ENCODE measurements at regions not wholly inside any gene's neighbourhood (a gene's known extent, or its start where the extent isn't known, plus 50 kb on each side); places are given as distances from the start of the nearest gene placed in this dataset.

DNA sequence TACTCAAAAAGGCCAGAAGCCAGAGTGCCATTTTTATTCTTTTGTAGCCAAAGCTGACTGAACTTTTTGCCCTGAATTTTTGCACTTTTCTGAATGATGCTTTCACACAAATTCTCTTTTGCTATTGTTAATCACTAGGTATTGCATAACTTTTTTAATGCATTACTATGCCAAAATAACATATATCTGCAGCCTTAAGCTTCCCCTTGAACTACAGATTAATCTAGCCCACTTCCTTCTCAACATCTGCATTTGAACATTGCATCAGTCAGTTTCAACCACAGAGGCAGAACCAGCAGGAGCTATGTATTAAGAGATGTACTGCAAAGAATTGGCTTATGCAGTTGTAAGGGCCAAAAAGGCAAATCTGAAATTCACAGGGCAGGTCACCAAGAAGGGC is 197.6 kb upstream of the GYPA start:
- Mint-ChIP-seq H3K36me3 (no peaks in the 10 kb centered on the region), H3K27me3 (peaks cover 1% of the 10 kb centered on the region), H3K4me3 (no peak overlapping the region), H3K27ac (no peak overlapping the region), H3K9me3 (peaks cover 6% of the 10 kb centered on the region), H3K4me1 (no peaks in the 10 kb centered on the region)
- no peak for ATAC-seq (ENCODE audit: low read depth)
- no peak for DNase-seq (ENCODE audit: low spot score in 2 of 2)

- peaks cover 1% of the 10 kb centered on the region for H3K27me3 Mint-ChIP-seq
These were observed 198.3 kb upstream of the GYPA start for GRCh38 chr4:144338834-144339233.

DNA sequence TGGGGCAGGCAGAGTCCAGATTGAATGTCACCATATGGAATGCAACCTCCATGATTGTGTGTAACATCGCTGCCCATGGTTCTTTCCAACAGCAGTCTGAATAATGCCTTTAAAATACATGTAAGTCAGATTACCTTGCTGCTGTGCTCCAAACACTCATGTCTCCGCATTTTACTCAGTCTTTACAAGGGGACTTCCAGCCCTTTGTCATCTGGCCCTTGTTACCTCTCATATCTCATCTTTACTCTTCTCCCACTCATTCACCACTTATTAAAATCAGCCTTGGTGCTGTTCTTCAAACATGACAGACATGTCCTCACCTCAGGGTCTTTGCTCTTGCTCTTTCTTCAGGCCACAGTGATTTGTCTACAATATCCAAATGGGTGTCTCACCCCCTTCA is 200.4 kb upstream of the GYPA start:
- H3K27me3 Mint-ChIP-seq, result peaks cover 1% of the 10 kb centered on the region
- no peak overlapping the region for H3K4me3 Mint-ChIP-seq
- H3K9me3 Mint-ChIP-seq, result peaks cover 9% of the 10 kb centered on the region
- H3K36me3 Mint-ChIP-seq, result no peaks in the 10 kb centered on the region
- H3K27ac Mint-ChIP-seq, result no peak overlapping the region
- no peaks in the 10 kb centered on the region for H3K4me1 Mint-ChIP-seq
- ATAC-seq (ENCODE audit: low read depth), result no peak
- no peak for DNase-seq (ENCODE audit: low spot score in 2 of 2)

More at GRCh38 chr4:144338834-144339233, 198.3 kb upstream of the GYPA start:
- H3K27ac Mint-ChIP-seq, result no peak overlapping the region
- no peak overlapping the region for H3K4me3 Mint-ChIP-seq
- H3K9me3 Mint-ChIP-seq, result peaks cover 7% of the 10 kb centered on the region
- ATAC-seq (ENCODE audit: low read depth), result no peak
- DNase-seq (ENCODE audit: low spot score in 2 of 2), result no peak
- H3K4me1 Mint-ChIP-seq, result no peaks in the 10 kb centered on the region
- H3K36me3 Mint-ChIP-seq, result no peaks in the 10 kb centered on the region

DNA sequence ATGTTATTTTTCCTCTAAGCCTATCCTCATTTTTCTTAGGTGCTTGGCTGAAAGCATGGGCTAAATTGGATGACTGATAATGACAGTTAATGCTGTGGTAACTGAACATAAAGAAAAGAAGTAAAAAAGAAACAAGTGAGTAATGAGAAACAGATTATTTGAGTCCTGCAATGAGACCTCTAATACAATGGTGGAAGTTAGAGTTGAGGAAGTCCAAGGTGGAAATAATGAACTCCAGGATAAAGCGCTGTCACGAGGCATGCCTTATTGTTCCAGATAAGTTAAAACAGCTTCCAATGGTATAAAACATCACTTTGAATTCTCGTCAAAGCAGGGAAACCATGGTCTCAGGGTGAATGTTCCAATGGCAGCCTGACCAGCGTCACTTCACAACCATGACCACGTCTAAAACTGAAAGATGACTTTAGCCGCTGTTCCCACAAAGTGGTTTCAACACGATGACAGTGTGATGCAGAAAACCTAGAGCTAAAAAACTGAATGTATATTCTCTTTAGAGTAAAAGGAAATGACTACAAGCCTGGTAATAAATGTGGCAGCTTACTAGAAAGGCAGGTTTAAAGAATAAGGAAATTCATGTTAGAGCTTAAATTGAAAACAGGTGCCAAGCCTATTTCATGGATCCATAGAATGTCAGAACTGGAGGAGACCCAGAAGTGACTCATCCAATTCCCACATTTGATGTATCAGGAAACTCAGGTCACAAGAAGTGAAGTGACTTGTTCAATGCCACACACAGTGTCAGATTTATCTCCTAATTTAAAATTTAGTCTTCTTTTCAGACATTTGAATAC is 202.6 kb upstream of the GYPA start:
- H3K27ac Mint-ChIP-seq, result no peak overlapping the region
- no peak for ATAC-seq (ENCODE audit: low read depth)
- no peak for DNase-seq (ENCODE audit: low spot score in 2 of 2)
- H3K27me3 Mint-ChIP-seq, result peaks cover 1% of the 10 kb centered on the region
- H3K4me3 Mint-ChIP-seq, result no peak overlapping the region
- H3K4me1 Mint-ChIP-seq, result no peaks in the 10 kb centered on the region
- H3K36me3 Mint-ChIP-seq, result no peaks in the 10 kb centered on the region
- peaks cover 9% of the 10 kb centered on the region for H3K9me3 Mint-ChIP-seq

DNA sequence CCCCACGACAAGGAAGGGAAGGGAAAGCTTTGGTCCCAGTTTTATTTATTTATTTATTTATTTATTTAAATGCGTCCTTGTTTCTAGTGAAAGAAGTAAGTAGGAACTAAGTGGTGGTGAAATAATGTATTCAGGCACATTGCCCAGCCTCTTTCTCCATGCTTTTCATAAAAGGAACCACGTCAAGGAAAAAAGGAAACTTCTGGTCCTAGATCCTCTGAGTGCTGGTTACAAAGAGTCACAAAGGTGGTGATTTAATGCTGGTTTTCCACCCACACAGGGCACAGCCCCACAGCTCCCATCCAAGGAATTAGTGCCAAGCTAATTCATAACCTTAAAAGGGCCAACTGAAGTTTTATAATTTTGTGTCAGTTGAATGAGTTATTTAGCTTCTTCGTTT is 206.6 kb upstream of the GYPA start:
- Mint-ChIP-seq H3K36me3 (no peaks in the 10 kb centered on the region), H3K4me1 (no peaks in the 10 kb centered on the region), H3K4me3 (no peak overlapping the region), H3K27me3 (no peaks in the 10 kb centered on the region), H3K27ac (no peak overlapping the region), H3K9me3 (peaks cover 3% of the 10 kb centered on the region)
- ATAC-seq (ENCODE audit: low read depth) (no peak), DNase-seq (ENCODE audit: low spot score in 2 of 2) (no peak)

GRCh38 chr4:144350706-144351105 is 210.2 kb upstream of the GYPA start:
- H3K4me1 Mint-ChIP-seq, result peaks cover 2% of the 10 kb centered on the region
- no peak for ATAC-seq (ENCODE audit: low read depth)
- H3K27me3 Mint-ChIP-seq, result peaks cover 2% of the 10 kb centered on the region
- H3K36me3 Mint-ChIP-seq, result no peaks in the 10 kb centered on the region
- H3K9me3 Mint-ChIP-seq, result peaks cover 2% of the 10 kb centered on the region
- no peak overlapping the region for H3K4me3 Mint-ChIP-seq
- H3K27ac Mint-ChIP-seq, result no peak overlapping the region
- no peak for DNase-seq (ENCODE audit: low spot score in 2 of 2)

GRCh38 chr4:144351306-144351705 is 210.8 kb upstream of the GYPA start:
- ATAC-seq (ENCODE audit: low read depth) (no peak), DNase-seq (ENCODE audit: low spot score in 2 of 2) (no peak)
- H3K27ac Mint-ChIP-seq, result no peak overlapping the region
- peaks cover 2% of the 10 kb centered on the region for H3K9me3 Mint-ChIP-seq
- peaks cover 2% of the 10 kb centered on the region for H3K27me3 Mint-ChIP-seq
- no peaks in the 10 kb centered on the region for H3K36me3 Mint-ChIP-seq
- H3K4me3 Mint-ChIP-seq, result no peak overlapping the region
- H3K4me1 Mint-ChIP-seq, result peaks cover 2% of the 10 kb centered on the region

DNA sequence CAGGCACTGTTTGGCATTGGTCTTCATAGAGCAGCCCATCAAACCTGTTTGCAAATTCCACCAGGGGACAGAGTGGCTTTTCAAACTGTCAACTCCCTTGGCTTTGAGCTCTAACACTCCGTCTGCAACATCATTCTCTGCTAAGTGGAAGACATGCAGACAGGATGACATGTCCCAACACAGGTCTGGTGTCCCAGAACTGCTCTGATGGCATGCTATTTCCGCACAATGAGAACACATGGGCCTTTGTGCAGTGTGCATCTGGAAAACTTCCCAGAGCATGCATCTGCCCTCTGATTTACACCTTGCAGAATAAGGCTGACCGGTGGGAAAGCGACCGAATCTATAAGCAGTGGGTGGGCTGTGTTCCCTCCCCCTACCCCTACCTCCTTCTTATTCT is 212.8 kb upstream of the GYPA start:
- H3K27me3 Mint-ChIP-seq, result peaks cover 2% of the 10 kb centered on the region
- H3K27ac Mint-ChIP-seq, result no peak overlapping the region
- peaks cover 2% of the 10 kb centered on the region for H3K9me3 Mint-ChIP-seq
- H3K4me3 Mint-ChIP-seq, result no peak overlapping the region
- no peaks in the 10 kb centered on the region for H3K36me3 Mint-ChIP-seq
- DNase-seq (ENCODE audit: low spot score in 2 of 2) (no peak), ATAC-seq (ENCODE audit: low read depth) (no peak)
- peaks cover 2% of the 10 kb centered on the region for H3K4me1 Mint-ChIP-seq

- Mint-ChIP-seq H3K36me3 (no peaks in the 10 kb centered on the region), H3K27ac (no peak overlapping the region), H3K27me3 (peaks cover 7% of the 10 kb centered on the region), H3K4me1 (peaks cover 2% of the 10 kb centered on the region), H3K9me3 (peaks cover 3% of the 10 kb centered on the region), H3K4me3 (no peak overlapping the region)
- no peak for DNase-seq (ENCODE audit: low spot score in 2 of 2)
- ATAC-seq (ENCODE audit: low read depth), result no peak
These were observed 215.6 kb upstream of the GYPA start for GRCh38 chr4:144355811-144356757.

DNA sequence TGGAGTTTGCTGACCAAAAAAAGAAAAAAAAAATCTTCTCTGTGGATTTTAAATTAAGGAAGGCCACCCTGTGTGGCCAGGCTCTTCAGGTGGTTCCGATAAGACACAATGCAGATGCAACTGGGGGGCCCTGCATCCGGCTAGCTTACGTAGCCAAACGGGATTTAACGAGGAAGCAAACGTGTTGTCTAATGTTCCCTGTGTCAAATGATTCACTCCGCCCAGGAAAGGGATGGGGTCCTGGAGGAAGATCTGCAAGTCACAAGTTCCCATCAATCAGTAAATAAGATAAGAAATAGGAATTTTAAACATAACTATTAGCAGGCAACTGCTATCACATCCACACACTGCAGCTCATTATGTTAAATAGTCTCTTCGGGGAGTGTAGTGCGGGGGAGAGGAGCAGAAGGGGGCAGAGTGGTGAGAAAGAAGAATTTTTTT is 216.4 kb upstream of the GYPA start:
- Mint-ChIP-seq H3K9me3 (peaks cover 3% of the 10 kb centered on the region), H3K36me3 (no peaks in the 10 kb centered on the region), H3K27me3 (peaks cover 7% of the 10 kb centered on the region), H3K4me3 (no peak overlapping the region), H3K27ac (no peak overlapping the region), H3K4me1 (peaks cover 2% of the 10 kb centered on the region)
- ATAC-seq (ENCODE audit: low read depth), result no peak
- DNase-seq (ENCODE audit: low spot score in 2 of 2), result no peak

DNA sequence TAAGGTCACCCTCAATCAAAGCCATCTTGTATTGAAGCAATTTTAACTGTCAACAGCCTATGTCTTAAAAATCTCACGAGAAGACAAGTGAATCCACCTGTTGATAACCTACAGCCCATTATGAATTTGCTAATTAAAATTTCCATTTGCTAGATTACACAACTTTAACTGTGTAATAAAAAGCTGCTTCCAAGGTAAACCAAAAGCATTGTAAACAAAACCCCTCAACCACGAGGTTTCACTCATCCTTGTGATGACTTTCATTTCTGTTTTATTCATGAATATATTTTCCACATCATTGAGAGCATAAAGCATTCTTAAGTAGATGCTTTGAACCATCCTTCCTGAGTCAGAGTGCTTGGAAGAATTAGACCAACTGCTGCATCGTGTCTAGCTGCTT is 217.5 kb upstream of the GYPA start:
- Mint-ChIP-seq H3K27ac (no peak overlapping the region), H3K4me1 (peaks cover 2% of the 10 kb centered on the region), H3K27me3 (peaks cover 7% of the 10 kb centered on the region), H3K36me3 (no peaks in the 10 kb centered on the region), H3K4me3 (no peak overlapping the region), H3K9me3 (peaks cover 3% of the 10 kb centered on the region)
- ATAC-seq (ENCODE audit: low read depth) (no peak), DNase-seq (ENCODE audit: low spot score in 2 of 2) (no peak)

GRCh38 chr4:144360146-144360793 is 219.8 kb upstream of the GYPA start:
- no peak for DNase-seq (ENCODE audit: low spot score in 2 of 2)
- H3K27ac Mint-ChIP-seq, result no peak overlapping the region
- no peaks in the 10 kb centered on the region for H3K4me1 Mint-ChIP-seq
- H3K9me3 Mint-ChIP-seq, result peaks cover 1% of the 10 kb centered on the region
- no peaks in the 10 kb centered on the region for H3K36me3 Mint-ChIP-seq
- H3K4me3 Mint-ChIP-seq, result no peak overlapping the region
- peaks cover 5% of the 10 kb centered on the region for H3K27me3 Mint-ChIP-seq
- ATAC-seq (ENCODE audit: low read depth), result no peak

GRCh38 chr4:144362366-144362765 is 221.8 kb upstream of the GYPA start:
- no peak for DNase-seq (ENCODE audit: low spot score in 2 of 2)
- ATAC-seq (ENCODE audit: low read depth), result no peak

GRCh38 chr4:144363890-144364289 is 223.4 kb upstream of the GYPA start:
- Mint-ChIP-seq H3K36me3 (no peaks in the 10 kb centered on the region), H3K9me3 (peaks cover 1% of the 10 kb centered on the region), H3K27me3 (peaks cover 5% of the 10 kb centered on the region), H3K27ac (no peak overlapping the region), H3K4me3 (no peak overlapping the region), H3K4me1 (no peaks in the 10 kb centered on the region)
- DNase-seq (ENCODE audit: low spot score in 2 of 2) (no peak), ATAC-seq (ENCODE audit: low read depth) (no peak)

More at GRCh38 chr4:144362366-144362765, 221.8 kb upstream of the GYPA start:
- H3K4me1 Mint-ChIP-seq, result no peaks in the 10 kb centered on the region
- peaks cover 5% of the 10 kb centered on the region for H3K27me3 Mint-ChIP-seq
- H3K4me3 Mint-ChIP-seq, result no peak overlapping the region
- no peak overlapping the region for H3K27ac Mint-ChIP-seq
- peaks cover 1% of the 10 kb centered on the region for H3K9me3 Mint-ChIP-seq
- H3K36me3 Mint-ChIP-seq, result no peaks in the 10 kb centered on the region
